ENCODE measurements at regions not wholly inside any gene's neighbourhood (a gene's known extent, or its start where the extent isn't known, plus 50 kb on each side); places are given as distances from the start of the nearest gene placed in this dataset.

GRCh38 chrX:51024106-51024696, 113.7 kb downstream of the BMP15 start:
- Histone ChIP-seq H3K36me3 (ENCODE audit: insufficient read depth, low read length) (no peaks in the 10 kb centered on the region), H3K4me1 (ENCODE audit: insufficient read depth, low read length) (no peaks in the 10 kb centered on the region), H3K27ac (ENCODE audit: low read depth in 1 of 2, low read length in 2 of 2) (no peak overlapping the region), H3K4me3 (ENCODE audit: low read length) (no peak overlapping the region), H3K27me3 (ENCODE audit: control insufficient read depth in 1 of 2, insufficient read depth in 2 of 2, low read length in 2 of 2) (no peaks in the 10 kb centered on the region), H3K9me3 (ENCODE audit: control insufficient read depth in 1 of 2, insufficient read depth in 1 of 2, low read length in 2 of 2) (peaks cover 0 to 11% of the 10 kb centered on the region in 2 experiments)
- Mint-ChIP-seq H3K4me3 (no peak overlapping the region), H3K4me1 (ENCODE audit: low read depth) (no peaks in the 10 kb centered on the region), H3K9me3 (no peaks in the 10 kb centered on the region), H3K36me3 (ENCODE audit: low read depth) (no peaks in the 10 kb centered on the region), H3K27ac (no peak overlapping the region), H3K27me3 (peaks cover 4% of the 10 kb centered on the region)
- POLR2A ChIA-PET, result no interaction called here
- CTCF ChIA-PET, result no interaction called here
- ATAC-seq (ENCODE audit: poor library complexity) (no peak), DNase-seq (no peak)
- intact Hi-C loops (cut with DNase I, micrococcal nuclease), result no loop called here
- no peak for TF ChIP-seq CTCF (IDR thresholded peaks at IDR 0.05)

GRCh38 chrX:51026862-51027261, 116.3 kb downstream of the BMP15 start:
- ChIA-PET CTCF (no interaction called here), POLR2A (no interaction called here)
- Mint-ChIP-seq H3K4me3 (no peak overlapping the region), H3K27ac (no peak overlapping the region), H3K27me3 (no peaks in the 10 kb centered on the region), H3K9me3 (no peaks in the 10 kb centered on the region), H3K36me3 (ENCODE audit: low read depth) (no peaks in the 10 kb centered on the region), H3K4me1 (ENCODE audit: low read depth) (no peaks in the 10 kb centered on the region)
- ATAC-seq (ENCODE audit: poor library complexity), result no peak
- no peak overlapping the region for H3K27ac ChIP-seq (ENCODE audit: low read depth in 1 of 2, low read length in 2 of 2)
- no peak overlapping the region for H3K4me3 ChIP-seq (ENCODE audit: low read length)
- H3K4me1 ChIP-seq (ENCODE audit: insufficient read depth, low read length), result no peaks in the 10 kb centered on the region
- no peaks in the 10 kb centered on the region for H3K27me3 ChIP-seq (ENCODE audit: control insufficient read depth in 1 of 2, insufficient read depth in 2 of 2, low read length in 2 of 2)
- no peaks in the 10 kb centered on the region for H3K9me3 ChIP-seq (ENCODE audit: control insufficient read depth in 1 of 2, insufficient read depth in 1 of 2, low read length in 2 of 2)
- DNase-seq, result no peak
- no peaks in the 10 kb centered on the region for H3K36me3 ChIP-seq (ENCODE audit: insufficient read depth, low read length)
- intact Hi-C loops (cut with DNase I, micrococcal nuclease), result no loop called here
- no peak for TF ChIP-seq CTCF (IDR thresholded peaks at IDR 0.05)

GRCh38 chrX:51035746-51036145, 125.2 kb downstream of the BMP15 start:
- Histone ChIP-seq H3K36me3 (ENCODE audit: insufficient read depth, low read length) (no peaks in the 10 kb centered on the region), H3K4me1 (ENCODE audit: insufficient read depth, low read length) (no peaks in the 10 kb centered on the region), H3K9me3 (ENCODE audit: control insufficient read depth in 1 of 2, insufficient read depth in 1 of 2, low read length in 2 of 2) (no peaks in the 10 kb centered on the region), H3K27me3 (ENCODE audit: control insufficient read depth in 1 of 2, insufficient read depth in 2 of 2, low read length in 2 of 2) (peaks cover 0 to 4% of the 10 kb centered on the region in 2 experiments), H3K4me3 (ENCODE audit: low read length) (no peak overlapping the region), H3K27ac (ENCODE audit: low read depth in 1 of 2, low read length in 2 of 2) (no peak overlapping the region)
- H3K4me3 Mint-ChIP-seq, result no peak overlapping the region
- TF ChIP-seq CTCF (IDR thresholded peaks at IDR 0.05), result no peak
- H3K27me3 Mint-ChIP-seq, result peaks cover 5% of the 10 kb centered on the region
- H3K4me1 Mint-ChIP-seq (ENCODE audit: low read depth), result no peaks in the 10 kb centered on the region
- H3K27ac Mint-ChIP-seq, result no peak overlapping the region
- DNase-seq, result no peak
- no peaks in the 10 kb centered on the region for H3K36me3 Mint-ChIP-seq (ENCODE audit: low read depth)
- CTCF ChIA-PET, result no interaction called here
- intact Hi-C loops (cut with DNase I, micrococcal nuclease), result no loop called here
- no peak for ATAC-seq (ENCODE audit: poor library complexity)
- POLR2A ChIA-PET, result no interaction called here
- no peaks in the 10 kb centered on the region for H3K9me3 Mint-ChIP-seq
